ENCODE measurements at regions not wholly inside any gene's neighbourhood (a gene's known extent, or its start where the extent isn't known, plus 50 kb on each side); places are given as distances from the start of the nearest gene placed in this dataset.

DNA sequence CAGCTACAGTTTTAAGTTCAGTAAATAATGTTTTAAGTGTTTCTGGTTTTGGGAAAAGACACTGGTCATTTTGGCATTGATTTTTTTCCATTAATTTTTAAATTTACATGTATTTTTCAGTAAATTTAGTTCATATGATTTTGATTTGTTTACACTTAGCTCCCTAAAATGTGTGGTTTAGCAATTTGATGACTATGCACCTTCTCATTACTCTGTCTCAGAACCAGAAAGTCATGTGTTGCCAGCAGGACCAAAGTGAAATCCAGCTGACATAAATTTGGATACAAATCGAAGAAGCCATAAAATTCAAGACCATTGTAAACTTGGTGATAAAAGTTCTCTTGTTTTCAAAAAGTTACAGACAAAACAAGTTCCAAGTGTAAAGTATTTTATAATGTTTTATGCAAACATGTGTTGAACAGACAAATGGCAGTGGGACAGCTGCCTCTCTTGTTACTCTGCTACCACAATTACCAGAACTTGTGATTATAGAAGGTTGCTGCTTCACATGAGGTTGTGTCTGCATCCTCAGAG lies 354.8 kb downstream of the NR2F1-AS1 start:
- TF ChIP-seq, protein P1, sequence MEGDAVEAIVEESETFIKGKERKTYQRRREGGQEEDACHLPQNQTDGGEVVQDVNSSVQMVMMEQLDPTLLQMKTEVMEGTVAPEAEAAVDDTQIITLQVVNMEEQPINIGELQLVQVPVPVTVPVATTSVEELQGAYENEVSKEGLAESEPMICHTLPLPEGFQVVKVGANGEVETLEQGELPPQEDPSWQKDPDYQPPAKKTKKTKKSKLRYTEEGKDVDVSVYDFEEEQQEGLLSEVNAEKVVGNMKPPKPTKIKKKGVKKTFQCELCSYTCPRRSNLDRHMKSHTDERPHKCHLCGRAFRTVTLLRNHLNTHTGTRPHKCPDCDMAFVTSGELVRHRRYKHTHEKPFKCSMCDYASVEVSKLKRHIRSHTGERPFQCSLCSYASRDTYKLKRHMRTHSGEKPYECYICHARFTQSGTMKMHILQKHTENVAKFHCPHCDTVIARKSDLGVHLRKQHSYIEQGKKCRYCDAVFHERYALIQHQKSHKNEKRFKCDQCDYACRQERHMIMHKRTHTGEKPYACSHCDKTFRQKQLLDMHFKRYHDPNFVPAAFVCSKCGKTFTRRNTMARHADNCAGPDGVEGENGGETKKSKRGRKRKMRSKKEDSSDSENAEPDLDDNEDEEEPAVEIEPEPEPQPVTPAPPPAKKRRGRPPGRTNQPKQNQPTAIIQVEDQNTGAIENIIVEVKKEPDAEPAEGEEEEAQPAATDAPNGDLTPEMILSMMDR (conservative IDR thresholded peaks at IDR 0.05; ENCODE audit: low read length) = no peak
- no peak for TF ChIP-seq EZH2phosphoT487 (IDR thresholded peaks at IDR 0.05; ENCODE audit: borderline replicate concordance, low read depth, low read length)

All from OCI-LY7 (cell line).